GM23338 (cell line): ENCODE measurements at regions not wholly inside any gene's neighbourhood (a gene's known extent, or its start where the extent isn't known, plus 50 kb on each side); places are given as distances from the start of the nearest gene placed in this dataset.

Experiments used
- ATAC-seq: fragments of 200-7000 bp; cut with Tn5 transposase; 3 replicates; pipeline ENCODE4 v1.9.1; 2020
- DNase-seq: peaks from one replicate; pipeline ENCODE4 v3.0.0-alpha.2; 2015; ENCODE audit warnings: low spot score
- H2AFZ ChIP-seq: fragments of 200-600 bp; sonication (generic); 2 replicates; pipeline ENCODE4 v1.8.0; 2016; ENCODE audit warnings: antibody characterized with exemption, mild to moderate bottlenecking, moderate library complexity
- H3F3A ChIP-seq: fragments of 200-600 bp; sonication (generic); replicated peaks from 2 replicates; pipeline ENCODE4 v1.8.0; 2017; ENCODE audit warnings: antibody characterized with exemption, mixed run types, low read depth
- H3K27ac ChIP-seq: fragments of 200-600 bp; sonication (generic); 2 replicates; pipeline ENCODE4 v1.6.1; 2016; ENCODE audit warnings: low read depth
- H3K27me3 ChIP-seq: fragments of 200-600 bp; sonication (generic); 2 replicates; pipeline ENCODE4 v1.8.0; 2016; ENCODE audit warnings: mild to moderate bottlenecking, mixed run types, moderate library complexity; ENCODE audit not compliant: insufficient read depth
- H3K36me3 ChIP-seq: fragments of 200-600 bp; sonication (generic); 2 replicates; pipeline ENCODE4 v1.8.0; 2016; ENCODE audit warnings: mild to moderate bottlenecking; ENCODE audit not compliant: insufficient read depth
- H3K4me1 ChIP-seq: fragments of 200-600 bp; sonication (generic); 2 replicates; pipeline ENCODE4 v1.8.0; 2016; ENCODE audit warnings: mild to moderate bottlenecking, moderate library complexity; ENCODE audit not compliant: insufficient read depth
- H3K4me2 ChIP-seq: fragments of 200-600 bp; sonication (generic); 2 replicates; pipeline ENCODE4 v1.7.1; 2017; ENCODE audit warnings: mixed run types
- H3K4me3 ChIP-seq: fragments of 200-600 bp; sonication (generic); 2 replicates; pipeline ENCODE4 v1.6.1; 2016; ENCODE audit warnings: mixed run types
- H3K79me2 ChIP-seq: fragments of 200-600 bp; sonication (generic); replicated peaks from 2 replicates; pipeline ENCODE4 v1.8.0; 2017; ENCODE audit warnings: mild to moderate bottlenecking; ENCODE audit not compliant: insufficient read depth
- H3K9me2 ChIP-seq: fragments of 200-600 bp; sonication (generic); 2 replicates; pipeline ENCODE4 v1.8.0; 2017; ENCODE audit not compliant: insufficient read depth
- H4K20me1 ChIP-seq: fragments of 200-600 bp; sonication (generic); replicated peaks from 2 replicates; pipeline ENCODE4 v1.8.0; 2017; ENCODE audit warnings: mild to moderate bottlenecking; ENCODE audit not compliant: insufficient read depth
- H3K27ac Mint-ChIP-seq: 2 replicates; pipeline ENCODE4 v1.8.0; 2020; ENCODE audit warnings: inconsistent platforms, mild to moderate bottlenecking, moderate library complexity, mixed read lengths
- H3K27me3 Mint-ChIP-seq: 3 replicates; pipeline ENCODE4 v1.8.0; 2022; ENCODE audit warnings: low read depth, mild to moderate bottlenecking, moderate library complexity, mixed read lengths, inconsistent platforms; ENCODE audit not compliant: insufficient read depth, poor library complexity
- H3K36me3 Mint-ChIP-seq: 3 replicates; pipeline ENCODE4 v1.8.0; 2021; ENCODE audit warnings: low read depth, mild to moderate bottlenecking, inconsistent platforms, moderate library complexity, mixed read lengths
- H3K4me1 Mint-ChIP-seq: 3 replicates; pipeline ENCODE4 v1.8.0; 2020; ENCODE audit warnings: mild to moderate bottlenecking, inconsistent platforms, mixed read lengths
- H3K4me3 Mint-ChIP-seq: 3 replicates; pipeline ENCODE4 v1.8.0; 2021; ENCODE audit warnings: moderate library complexity, mild to moderate bottlenecking, inconsistent platforms, mixed read lengths
- H3K9me3 Mint-ChIP-seq: 3 replicates; pipeline ENCODE4 v1.8.0; 2020; ENCODE audit warnings: moderate library complexity, mild to moderate bottlenecking, inconsistent platforms, mixed read lengths
- CREB1 ChIP-seq: fragments of 250-450 bp; sonication (Bioruptor Pico); IDR thresholded peaks from 2 replicates; pipeline ENCODE4 v1.5.0; 2020; ENCODE audit warnings: low read depth, mild to moderate bottlenecking, moderate library complexity
- CTCF ChIP-seq, 2 experiments: fragments of 200-600 bp in 1 of 2; sonication (generic) in 1 of 2; conservative IDR thresholded peaks; 2 replicates each; pipeline versions ENCODE4 v1.5.1 to v1.6.1; 2016 to 2017; ENCODE audit warnings: antibody characterized with exemption in 2 of 2, low read depth in 2 of 2, mild to moderate bottlenecking in 2 of 2, moderate library complexity in 1 of 2
- ETS1 ChIP-seq: IDR thresholded peaks from 2 replicates; pipeline ENCODE4 v1.6.1; 2016; ENCODE audit warnings: antibody characterized with exemption
- EZH2 ChIP-seq: fragments of 200-600 bp; sonication (generic); IDR thresholded peaks from one replicate; pipeline ENCODE4 v1.8.0; 2017; ENCODE audit warnings: antibody characterized with exemption, mild to moderate bottlenecking, low read depth; ENCODE audit not compliant: unreplicated experiment
- EZH2phosphoT487 ChIP-seq: fragments of 200-600 bp; sonication (generic); IDR thresholded peaks from one replicate; pipeline ENCODE4 v1.8.1; 2018; ENCODE audit warnings: antibody characterized with exemption; ENCODE audit not compliant: unreplicated experiment
- JUNB ChIP-seq: IDR thresholded peaks from one replicate; pipeline ENCODE4 v1.6.1; 2016; ENCODE audit warnings: antibody characterized with exemption; ENCODE audit not compliant: unreplicated experiment
- NANOG ChIP-seq: IDR thresholded peaks from 2 replicates; pipeline ENCODE4 v1.6.1; 2016; ENCODE audit warnings: antibody characterized with exemption, borderline replicate concordance
- POLR2AphosphoS5 ChIP-seq: IDR thresholded peaks from 2 replicates; pipeline ENCODE4 v1.6.1; 2016; ENCODE audit warnings: antibody characterized with exemption, low read depth
- REST ChIP-seq: IDR thresholded peaks from one replicate; pipeline ENCODE4 v1.6.1; 2018; ENCODE audit warnings: antibody characterized with exemption; ENCODE audit not compliant: unreplicated experiment
- STAT1 ChIP-seq: IDR thresholded peaks from one replicate; pipeline ENCODE4 v1.6.1; 2016; ENCODE audit warnings: antibody characterized with exemption; ENCODE audit not compliant: unreplicated experiment
- ZNF114 ChIP-seq: fragments of 250-450 bp; sonication (Bioruptor Pico); IDR thresholded peaks from 2 replicates; pipeline ENCODE4 v1.5.0; 2020; ENCODE audit warnings: mild to moderate bottlenecking, moderate library complexity
- ZNF331 ChIP-seq: fragments of 250-450 bp; sonication (Bioruptor Pico); IDR thresholded peaks from 2 replicates; pipeline ENCODE4 v1.5.0; 2020; ENCODE audit warnings: low read depth, mild to moderate bottlenecking, moderate library complexity
- ZNF462 ChIP-seq: fragments of 250-450 bp; sonication (Bioruptor Pico); IDR thresholded peaks from 2 replicates; pipeline ENCODE4 v1.5.0; 2020; ENCODE audit warnings: mild to moderate bottlenecking, moderate library complexity

GRCh38 chr20:16208443-16208842, 364.8 kb downstream of the KIF16B start:
- H3K9me3 Mint-ChIP-seq = no peaks in the 10 kb centered on the region
- no peak overlapping the region for H3K4me3 Mint-ChIP-seq
- Histone ChIP-seq H3K27me3 (no peaks in the 10 kb centered on the region), H3K4me3 (no peak overlapping the region), H4K20me1 (no peaks in the 10 kb centered on the region), H3F3A (no peaks in the 10 kb centered on the region), H3K4me2 (no peak overlapping the region), H3K4me1 (no peaks in the 10 kb centered on the region), H2AFZ (no peak overlapping the region), H3K9me2 (0 out of 2 replicates have a peak, but pooled peaks cover 4% of the 10 kb centered on the region), H3K36me3 (no peaks in the 10 kb centered on the region), H3K27ac (no peak overlapping the region), H3K79me2 (no peaks in the 10 kb centered on the region)
- TF ChIP-seq STAT1 = no peak
- TF ChIP-seq ZNF114 (CRISPR knock-in tag) = no peak
- no peak for TF ChIP-seq REST
- TF ChIP-seq EZH2 = no peak
- TF ChIP-seq ZNF331 (CRISPR knock-in tag) = no peak
- no peak for TF ChIP-seq CREB1
- TF ChIP-seq EZH2phosphoT487 = no peak
- no peak for TF ChIP-seq CTCF (conservative IDR thresholded peaks at IDR 0.05; ENCODE audit: low read depth in 2 of 2)
- TF ChIP-seq ETS1 = no peak
- no peak for TF ChIP-seq ZNF462 (CRISPR knock-in tag)
- TF ChIP-seq NANOG = no peak
- no peak for TF ChIP-seq POLR2AphosphoS5
- TF ChIP-seq JUNB = no peak
- no peaks in the 10 kb centered on the region for H3K27me3 Mint-ChIP-seq
- ATAC-seq (no peak), DNase-seq (no peak)
- H3K36me3 Mint-ChIP-seq = no peaks in the 10 kb centered on the region
- no peaks in the 10 kb centered on the region for H3K4me1 Mint-ChIP-seq
- no peak overlapping the region for H3K27ac Mint-ChIP-seq
